GM18867 (cell line): ENCODE measurements at regions not wholly inside any gene's neighbourhood (a gene's known extent, or its start where the extent isn't known, plus 50 kb on each side); places are given as distances from the start of the nearest gene placed in this dataset.

Experiments
- ATAC-seq: cut with Tn5 transposase; IDR thresholded peaks from one replicate; pipeline ENCODE4 v1.9.1; 2021; ENCODE audit warnings: mild to moderate bottlenecking, moderate library complexity; ENCODE audit not compliant: unreplicated experiment

GRCh38 chr6:53216301-53216700 lies 67.7 kb upstream of the GCM1 start:
- no peak for ATAC-seq

- ATAC-seq, result no peak
These were observed 65.5 kb upstream of the GCM1 start for GRCh38 chr6:53214172-53214571.

- ATAC-seq, result no peak
These were observed 62.2 kb upstream of the GCM1 start for GRCh38 chr6:53210811-53211210.

- no peak for ATAC-seq
These were observed 61.0 kb upstream of the GCM1 start for GRCh38 chr6:53209681-53210080.

GRCh38 chr6:53205778-53206177 lies 57.1 kb upstream of the GCM1 start:
- ATAC-seq, result no peak

- ATAC-seq, result no peak
These were observed 54.8 kb upstream of the GCM1 start for GRCh38 chr6:53203483-53203882.

- no peak for ATAC-seq
These were observed 53.4 kb upstream of the GCM1 start for GRCh38 chr6:53202052-53202451.

- ATAC-seq, result no peak
These were observed 52.6 kb upstream of the GCM1 start for GRCh38 chr6:53201270-53201669.

GRCh38 chr6:53199765-53200164 lies 51.1 kb upstream of the GCM1 start:
- ATAC-seq, result no peak

GRCh38 chr6:53199156-53199555 lies 50.5 kb upstream of the GCM1 start:
- ATAC-seq, result peak; percentile 92
